CD4-positive, alpha-beta T cell treated with Interferon gamma for 1 hour (primary cell): ENCODE measurements at regions not wholly inside any gene's neighbourhood (a gene's known extent, or its start where the extent isn't known, plus 50 kb on each side); places are given as distances from the start of the nearest gene placed in this dataset.
A peak's percentile ranks its signal among the peaks of the same experiment; 100 is the strongest.
"Not testable (repeated sequence)": the region's sequence is repeated elsewhere in the genome, so short reads cannot be mapped to it uniquely, and the experiment has no call there.

Experiments
- DNase-seq: peaks from one replicate; pipeline ENCODE4 v3.0.0-alpha.2; 2020

DNA sequence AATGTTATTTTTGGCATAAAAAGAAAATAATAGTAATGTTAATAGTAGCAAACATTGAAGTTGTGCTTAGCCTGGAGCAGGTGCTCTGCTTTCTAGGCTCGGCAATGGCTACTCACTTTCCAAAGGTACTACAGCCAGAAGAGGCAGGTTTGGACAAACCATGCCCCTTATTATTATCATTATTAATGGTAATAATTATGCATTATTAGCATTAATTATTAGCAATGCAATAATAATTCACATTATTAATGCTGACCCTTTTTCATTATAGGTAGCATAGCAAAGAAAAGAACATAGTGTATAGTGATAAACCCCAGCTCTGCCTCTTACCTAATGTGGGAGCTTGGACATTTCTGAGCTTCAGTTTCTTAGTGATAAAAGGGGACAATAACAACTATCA, 171.4 kb downstream of the EDEM1 start:
- DNase-seq = no peak

DNA sequence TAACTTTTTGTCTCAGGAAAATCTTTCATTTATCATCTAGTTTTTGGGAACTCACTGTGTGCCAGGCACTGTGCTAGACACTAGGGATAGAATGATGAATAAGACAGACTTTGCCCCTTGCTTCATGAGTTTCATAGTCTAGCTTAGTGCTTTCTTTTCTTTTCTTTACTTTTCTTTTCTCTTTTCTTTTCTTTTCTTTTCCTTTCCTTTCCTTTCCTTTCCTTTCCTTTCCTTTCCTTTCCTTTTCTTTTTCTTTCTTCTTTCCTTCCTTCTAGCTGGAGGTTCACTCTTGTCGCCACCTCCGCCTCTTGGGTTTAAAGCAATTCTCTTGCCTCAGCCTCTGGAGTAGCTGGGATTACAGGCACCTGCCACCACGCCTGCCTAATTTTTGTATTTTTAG, 172.9 kb downstream of the EDEM1 start:
- DNase-seq = no peak

DNA sequence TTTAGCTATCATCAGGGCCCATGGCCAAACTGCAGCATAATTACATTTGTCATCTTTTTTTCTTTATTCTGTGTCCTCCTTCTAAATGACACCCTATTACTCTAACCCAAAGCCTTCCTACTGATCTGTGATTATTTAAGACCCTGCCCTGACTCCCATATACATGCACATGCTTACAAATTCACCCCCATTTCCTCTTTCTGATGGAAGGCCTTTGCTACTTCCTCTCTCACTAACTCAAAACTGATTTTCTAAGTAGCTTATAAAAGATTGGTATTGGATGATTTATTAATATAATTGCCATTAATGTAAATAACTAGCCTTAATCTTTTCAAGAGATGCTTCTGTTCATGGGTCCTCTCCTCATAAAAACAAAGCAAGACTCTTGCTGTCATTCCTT, 179.2 kb downstream of the EDEM1 start:
- DNase-seq = no peak

DNA sequence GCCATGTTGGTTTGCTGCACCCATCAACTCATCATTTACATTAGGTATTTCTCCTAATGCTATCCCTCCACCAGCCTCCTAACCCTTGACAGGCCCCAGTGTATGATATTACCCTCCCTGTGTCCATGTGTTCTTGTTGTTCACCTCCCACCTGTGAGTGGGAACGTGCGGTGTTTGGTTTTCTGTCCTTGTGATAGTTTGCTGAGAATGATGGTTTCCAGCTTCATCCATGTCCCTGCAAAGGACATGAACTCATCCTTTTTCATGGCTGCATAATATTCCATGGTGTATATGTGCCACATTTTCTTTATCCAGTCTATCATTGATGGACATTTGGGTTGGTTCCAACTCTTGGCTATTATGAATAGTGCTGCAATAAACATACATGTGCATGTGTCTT, 184.0 kb downstream of the EDEM1 start:
- DNase-seq = not testable (repeated sequence)

DNA sequence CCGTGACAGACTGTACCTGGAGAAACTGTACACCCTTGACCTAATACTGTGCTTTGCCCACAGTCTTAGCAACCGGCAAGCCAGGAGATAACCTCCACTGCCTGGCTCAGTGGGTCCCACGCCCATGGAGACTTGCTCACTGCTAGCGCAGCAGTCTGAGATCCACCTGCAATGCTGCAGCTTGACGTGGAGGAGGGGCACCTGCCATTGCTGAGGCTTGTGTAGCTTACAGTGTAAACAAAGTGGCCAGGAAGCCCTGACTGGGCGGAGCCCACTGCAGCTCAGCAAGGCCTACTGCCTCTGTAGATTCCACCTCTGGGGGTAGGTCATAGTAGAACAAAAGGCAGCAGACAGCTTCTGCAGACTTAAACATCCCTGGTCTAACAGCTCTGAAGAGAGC, 189.3 kb downstream of the EDEM1 start:
- peak; percentile 23 for DNase-seq

DNA sequence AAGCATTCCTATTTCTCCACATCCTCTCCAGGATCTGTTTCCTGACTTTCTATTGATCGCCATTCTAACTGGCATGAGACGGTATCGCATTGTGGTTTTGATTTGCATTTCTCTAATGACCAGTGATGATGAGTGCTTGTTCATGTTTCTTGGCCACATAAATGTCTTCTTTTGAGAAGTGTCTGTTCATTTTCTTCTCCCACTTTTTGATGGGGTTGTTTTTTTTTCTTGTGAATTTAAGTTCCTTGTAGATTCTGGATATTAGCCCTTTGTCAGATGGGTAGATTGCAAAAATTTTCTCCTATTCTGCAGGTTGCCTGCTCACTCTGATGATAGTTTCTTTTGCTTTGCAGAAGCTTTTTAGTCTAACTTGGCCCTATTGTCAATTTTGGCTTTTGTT, 191.8 kb downstream of the EDEM1 start:
- not testable (repeated sequence) for DNase-seq

DNA sequence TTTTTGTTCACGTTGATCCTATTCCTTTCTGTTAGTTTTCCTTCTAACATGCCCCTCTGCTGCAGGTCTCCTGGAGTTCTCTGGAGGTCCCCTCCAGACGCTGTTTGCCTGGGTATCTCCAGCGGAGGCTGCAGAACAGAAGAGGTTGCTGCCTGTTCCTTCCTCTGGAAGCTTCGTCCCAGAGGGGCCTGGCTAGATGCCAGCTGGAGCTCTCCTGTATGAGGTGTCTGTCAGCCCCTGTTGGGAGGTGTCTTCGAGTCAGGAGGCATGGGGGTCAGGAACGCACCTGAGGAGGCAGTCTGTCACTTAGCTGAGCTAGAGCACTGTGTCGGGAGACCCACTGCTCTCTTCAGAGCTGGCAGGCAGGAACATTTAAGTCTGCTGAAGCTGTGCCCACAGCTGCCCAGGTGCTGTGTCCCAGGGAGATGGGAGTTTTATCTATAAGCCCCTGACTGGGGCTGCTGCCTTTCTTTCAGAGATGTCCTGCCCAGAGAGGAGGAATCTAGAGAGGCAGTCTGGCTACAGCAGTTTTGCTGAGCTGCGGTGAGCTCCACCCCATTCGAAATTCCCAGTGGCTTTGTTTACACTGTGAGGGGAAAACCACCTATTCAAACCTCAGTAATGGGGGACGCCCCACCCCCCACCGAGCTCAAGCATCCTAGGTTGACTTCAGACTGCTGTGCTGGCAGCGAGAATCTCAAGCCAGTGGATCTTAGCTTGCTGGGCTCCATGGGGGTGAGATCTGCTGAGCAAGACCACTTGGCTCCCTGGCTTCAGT, 196.2 kb downstream of the EDEM1 start:
- DNase-seq = not testable (repeated sequence)

DNA sequence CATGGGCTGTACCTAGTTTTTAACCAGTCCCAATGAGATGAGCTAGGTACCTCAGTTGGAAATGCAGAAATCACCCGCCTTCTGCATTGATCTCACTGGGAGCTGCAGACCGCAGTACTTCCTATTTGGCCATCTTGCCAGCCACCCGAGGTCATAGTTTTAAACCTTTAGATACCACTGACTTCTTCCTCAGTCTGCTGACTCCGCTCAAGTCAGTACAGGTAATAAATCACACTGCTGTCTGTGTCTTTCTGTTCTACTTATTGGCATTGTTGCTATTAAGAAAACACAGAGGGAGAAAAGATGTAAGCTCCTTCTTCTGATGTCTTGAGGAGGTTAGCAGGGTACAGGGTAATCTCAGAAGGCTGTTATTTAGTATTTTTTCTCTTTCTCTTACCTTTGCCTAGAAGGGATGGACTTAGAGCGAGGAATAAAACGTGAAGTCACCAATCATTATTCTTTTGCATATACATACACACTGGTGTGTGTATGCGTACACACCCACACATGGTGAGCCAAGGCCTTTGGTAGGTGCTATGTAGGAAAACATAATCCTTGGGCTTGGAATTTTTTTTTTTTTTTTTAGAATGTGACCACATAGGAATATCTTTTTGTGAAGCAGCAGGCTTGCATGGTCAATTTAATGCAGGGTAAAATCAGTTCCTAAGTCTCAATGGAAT, 197.2 kb downstream of the EDEM1 start:
- no peak for DNase-seq

DNA sequence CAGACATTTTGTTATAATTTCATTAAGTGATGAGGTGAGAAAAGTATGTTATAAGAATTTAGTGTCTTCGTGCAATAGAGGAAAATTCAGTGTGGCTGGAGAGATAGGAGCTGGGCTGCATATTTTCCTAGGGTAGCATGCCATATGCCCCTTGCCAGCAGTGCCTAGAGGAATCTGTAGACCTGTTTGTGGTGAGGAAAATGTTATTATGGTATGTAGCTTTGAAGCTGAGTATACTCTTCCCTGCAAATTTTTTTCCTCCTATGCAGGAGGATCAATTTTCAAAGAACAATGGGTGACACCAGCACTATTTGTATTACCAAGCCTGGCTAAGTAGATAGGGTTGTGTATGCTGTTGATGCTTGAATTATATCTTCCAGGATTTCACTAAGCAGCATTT, 200.6 kb downstream of the EDEM1 start:
- no peak for DNase-seq

DNA sequence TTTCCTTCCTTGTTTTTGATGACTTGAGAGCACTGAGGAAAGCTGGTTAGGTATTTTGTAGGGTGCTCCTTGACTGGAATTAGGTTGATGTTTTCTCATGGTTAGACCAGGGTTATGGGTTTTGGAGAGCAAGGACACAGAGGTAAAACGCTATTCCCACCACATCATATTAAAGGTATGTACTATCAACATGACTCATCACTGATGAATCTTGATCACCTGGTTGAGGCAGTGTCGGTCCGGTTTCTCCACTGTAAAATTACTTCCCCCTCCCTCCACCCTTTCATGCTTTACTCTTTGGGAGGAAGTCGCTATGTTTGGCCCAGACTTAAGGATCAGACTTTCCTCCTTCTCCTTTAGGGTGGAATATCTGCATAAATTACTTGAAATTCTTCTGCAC, 201.6 kb downstream of the EDEM1 start:
- DNase-seq = no peak

DNA sequence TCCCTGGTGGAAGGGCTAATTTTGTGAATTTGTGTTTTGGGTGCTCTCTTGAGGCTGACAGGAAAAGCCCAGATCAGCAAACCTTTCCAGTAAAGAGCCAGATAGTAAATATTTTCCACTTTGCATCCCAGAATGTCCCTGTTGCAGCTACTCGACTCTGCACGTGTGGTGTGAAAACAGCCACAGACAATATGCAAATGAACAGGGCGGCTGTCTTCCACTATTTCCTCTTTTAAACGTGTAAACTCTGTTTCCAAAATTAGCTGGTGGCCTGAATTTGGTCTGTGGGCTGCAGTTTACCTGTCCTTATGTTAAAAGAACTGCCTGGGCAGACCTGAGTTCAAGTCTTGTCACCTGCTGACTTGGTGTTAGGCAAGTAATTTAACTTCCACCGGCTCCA, 202.7 kb downstream of the EDEM1 start:
- DNase-seq = no peak

DNA sequence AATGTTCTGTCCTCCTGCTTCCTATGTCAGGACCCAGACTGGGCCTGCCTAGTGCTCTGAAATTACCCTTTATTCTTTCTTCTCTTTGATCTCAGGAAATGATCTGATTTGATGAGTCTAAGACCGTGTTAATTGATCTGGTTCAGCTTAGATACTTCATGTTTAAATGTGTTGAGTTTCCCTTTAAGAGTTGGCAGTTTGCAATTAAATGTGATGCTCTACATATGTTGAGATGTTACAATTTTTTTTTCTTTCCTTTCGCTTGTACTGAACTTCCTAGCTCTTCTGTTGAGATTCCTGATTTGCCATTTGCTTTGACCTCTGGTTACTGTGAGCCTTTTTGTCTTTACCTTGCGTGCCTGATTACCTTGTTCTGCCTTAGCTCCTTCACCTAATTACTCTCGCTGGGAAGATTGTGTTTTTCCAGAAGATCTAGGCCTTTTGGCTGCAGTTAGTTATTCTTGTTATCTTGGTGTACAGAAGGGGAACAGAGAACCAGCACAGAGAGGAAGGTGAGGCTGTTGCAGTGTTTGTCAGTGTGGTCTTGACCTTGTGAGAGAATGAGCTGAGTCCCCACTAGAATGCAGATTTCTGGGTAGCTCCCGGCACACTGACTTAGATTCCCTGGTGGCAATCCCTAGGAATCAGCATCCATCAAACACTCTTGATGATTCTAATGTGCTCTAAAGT, 203.6 kb downstream of the EDEM1 start:
- DNase-seq = no peak

DNA sequence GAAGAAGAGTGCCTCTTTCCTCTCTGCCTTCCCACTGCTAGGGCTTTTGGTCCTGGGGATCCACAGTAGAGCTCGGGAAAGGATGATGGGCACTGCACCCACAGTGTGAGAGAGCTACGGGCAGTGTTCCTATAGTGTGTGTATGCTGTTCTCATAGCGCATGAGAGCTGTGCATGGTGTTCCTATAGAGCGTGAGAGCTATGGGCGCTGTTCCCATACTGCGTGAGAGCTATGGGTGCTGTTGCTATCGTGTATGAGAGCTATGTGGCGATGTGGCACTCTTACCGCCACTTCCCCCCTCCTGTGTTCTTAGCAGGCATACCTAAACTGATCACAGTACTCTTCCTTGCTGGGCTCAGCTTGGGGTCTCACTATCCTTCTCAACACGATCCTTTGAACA, 213.5 kb downstream of the EDEM1 start:
- no peak for DNase-seq

DNA sequence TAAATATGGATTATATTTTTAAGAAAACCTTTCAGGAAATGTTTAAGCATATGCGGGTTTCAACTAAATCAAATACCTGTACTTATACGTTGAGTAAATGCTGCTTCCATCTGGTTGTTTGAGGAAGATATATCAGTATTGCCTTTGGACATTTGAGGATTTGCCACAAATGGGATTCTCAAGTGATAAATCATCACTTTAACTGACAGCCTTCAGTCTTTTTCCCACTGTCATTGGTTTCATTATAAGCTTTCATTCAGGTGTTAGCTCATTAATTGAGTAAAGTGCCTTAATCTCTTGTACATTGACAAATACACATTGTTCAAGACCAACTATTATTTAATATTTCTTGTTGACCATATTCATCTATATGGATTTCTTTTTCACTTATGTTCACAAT, 217.2 kb downstream of the EDEM1 start:
- DNase-seq = no peak

DNA sequence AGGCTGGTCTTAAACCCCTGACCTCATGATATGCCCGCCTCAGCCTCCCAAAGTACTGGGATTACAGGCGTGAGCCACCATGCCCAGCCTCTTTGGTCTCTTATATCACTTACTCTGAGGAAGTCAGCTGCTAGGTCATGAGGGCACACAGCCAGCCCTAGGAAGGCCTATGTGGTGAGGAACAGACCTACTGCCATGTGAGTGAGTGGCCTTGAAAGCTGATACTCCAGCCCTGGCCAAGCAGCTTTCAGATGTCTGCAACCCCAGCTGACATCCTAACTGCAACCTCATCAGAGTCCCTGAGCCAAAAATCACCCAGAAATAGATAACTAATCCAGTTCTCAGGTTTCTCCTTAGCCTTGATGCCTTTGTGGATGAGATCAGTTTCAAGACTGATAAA, 224.3 kb downstream of the EDEM1 start:
- no peak for DNase-seq

DNA sequence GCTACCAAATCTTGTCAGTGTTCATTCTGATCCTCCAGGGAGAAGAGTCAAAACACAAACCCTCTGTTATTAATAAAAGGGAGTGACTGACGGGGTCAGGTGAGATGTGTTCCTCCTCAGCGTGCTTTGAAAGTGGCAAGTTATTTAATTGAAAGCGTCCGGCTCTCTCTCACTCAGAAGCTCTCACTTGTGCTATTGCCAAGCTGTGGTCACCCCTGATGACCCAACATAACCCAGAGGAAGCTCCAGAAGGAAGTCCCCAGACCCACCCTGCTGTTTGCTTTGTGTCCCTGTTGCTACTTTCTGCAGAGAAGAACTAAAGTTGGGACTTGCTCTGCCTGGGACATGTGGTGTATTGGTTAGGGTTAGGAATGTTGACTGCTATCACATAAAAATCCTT, 235.6 kb downstream of the EDEM1 start:
- DNase-seq = peak; percentile 11

DNA sequence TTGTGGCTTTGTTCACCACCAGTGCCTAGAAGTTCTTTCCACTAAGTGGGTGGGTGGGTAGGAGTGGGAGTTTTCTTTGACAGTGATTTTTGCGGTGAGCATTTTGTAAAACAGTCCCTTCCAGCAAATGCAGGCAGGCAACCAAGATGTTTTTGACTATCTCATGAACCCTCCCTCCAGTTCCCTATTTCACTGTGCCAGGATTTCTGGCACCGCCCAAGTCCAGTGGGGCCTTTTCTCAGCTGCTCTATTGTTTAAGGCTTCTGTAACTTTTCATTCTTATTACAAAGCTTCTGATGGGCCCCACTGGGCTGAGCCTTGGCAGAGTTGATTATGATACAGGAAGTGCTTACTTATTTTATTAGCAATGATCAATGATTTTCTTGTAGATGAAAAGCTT, 236.0 kb downstream of the EDEM1 start:
- no peak for DNase-seq

DNA sequence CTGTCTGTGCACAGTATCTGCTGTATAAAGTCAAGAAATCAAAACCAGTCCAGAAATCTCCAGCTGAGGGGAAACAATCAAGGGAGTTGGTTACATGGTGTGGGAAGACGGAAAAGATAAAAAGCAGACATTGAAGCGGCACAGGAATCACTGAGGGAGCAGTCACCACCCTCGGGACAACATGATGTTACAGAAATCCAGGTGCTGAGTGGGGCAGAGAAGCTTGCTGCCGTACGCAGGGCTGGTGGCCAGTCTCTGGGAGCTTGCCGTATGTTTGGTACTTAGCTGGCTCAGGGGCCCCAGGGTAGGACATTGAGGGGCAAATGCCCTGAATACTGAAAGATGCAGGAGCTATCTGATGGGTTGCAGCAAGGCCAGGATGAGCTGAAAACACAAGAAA, 237.9 kb downstream of the EDEM1 start:
- DNase-seq = no peak

DNA sequence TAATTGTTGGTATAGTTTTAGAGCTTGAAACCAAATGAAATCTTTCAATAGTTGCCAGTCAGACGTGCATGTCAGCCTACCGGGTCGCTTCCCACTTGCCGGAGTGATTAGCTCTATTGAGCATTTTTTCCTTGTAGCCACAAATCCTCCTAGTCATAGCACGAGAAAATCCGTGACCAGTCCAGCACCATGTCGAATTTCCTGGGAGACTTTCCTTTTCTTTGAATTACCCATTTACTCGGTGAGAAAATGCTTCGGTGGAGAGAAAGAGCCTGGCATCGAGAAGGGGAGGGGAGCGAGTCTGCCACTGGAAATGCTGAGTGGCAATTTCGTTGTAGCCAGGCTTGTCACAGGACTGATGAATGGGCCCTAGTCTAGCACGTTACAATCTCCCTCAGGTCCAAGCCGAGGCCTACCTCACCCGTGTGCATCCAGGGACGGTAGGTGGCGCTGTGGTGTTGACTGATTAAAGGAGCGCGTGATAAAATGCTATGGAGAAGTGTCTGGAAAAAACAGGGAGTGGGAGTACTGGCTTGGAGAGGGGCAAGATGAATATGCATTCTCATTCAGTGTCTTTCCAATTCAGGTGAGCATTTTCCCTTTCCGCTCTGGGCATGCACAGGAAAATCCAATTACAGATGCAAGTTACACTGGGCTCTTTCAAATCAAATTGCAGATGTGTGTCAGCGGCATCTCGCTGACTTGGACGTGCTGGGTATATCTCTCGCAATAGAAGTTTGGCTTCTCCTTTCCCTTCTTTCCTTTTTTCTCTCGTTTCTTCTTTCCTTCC, 238.8 kb downstream of the EDEM1 start:
- DNase-seq = peak; percentile 38

DNA sequence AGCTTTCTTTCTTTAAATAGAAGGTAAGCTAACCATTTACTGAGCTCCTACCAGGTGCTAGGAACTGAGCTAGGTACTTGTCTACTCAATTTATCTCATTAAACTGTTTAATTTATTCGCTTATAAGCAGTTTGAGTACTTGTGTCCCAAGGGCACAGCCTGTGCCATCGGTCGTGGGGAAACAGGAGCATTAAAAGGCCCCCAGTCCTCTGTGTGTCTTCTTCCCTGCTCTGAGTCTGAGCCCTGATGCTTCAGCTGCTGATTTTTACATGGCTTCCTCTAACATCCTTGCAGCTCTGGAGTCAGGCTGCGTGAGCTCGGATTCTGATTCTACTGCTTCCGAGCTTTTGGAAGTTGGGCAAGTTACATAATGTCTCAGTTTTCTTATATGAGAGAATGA, 239.5 kb downstream of the EDEM1 start:
- no peak for DNase-seq

DNA sequence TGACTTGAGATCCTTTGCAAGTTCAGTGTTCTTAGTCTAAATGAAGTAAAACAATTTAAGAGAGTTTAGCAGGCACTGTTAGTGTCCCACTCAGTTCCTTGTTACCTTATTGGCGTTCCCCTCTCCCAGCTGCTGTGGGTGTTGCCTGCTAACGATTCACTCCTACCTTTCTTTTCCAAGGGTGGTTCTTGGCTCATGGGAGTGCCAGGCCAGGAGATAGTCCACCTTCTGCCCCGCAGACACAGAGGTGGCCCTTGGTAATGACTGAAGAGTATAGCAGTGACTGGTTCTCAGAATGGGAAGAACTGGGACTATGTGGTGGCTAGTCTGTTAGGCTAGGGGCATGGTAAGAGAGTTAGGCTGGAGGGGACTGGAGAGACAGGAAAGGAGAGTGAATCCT, 240.4 kb downstream of the EDEM1 start:
- DNase-seq = no peak

DNA sequence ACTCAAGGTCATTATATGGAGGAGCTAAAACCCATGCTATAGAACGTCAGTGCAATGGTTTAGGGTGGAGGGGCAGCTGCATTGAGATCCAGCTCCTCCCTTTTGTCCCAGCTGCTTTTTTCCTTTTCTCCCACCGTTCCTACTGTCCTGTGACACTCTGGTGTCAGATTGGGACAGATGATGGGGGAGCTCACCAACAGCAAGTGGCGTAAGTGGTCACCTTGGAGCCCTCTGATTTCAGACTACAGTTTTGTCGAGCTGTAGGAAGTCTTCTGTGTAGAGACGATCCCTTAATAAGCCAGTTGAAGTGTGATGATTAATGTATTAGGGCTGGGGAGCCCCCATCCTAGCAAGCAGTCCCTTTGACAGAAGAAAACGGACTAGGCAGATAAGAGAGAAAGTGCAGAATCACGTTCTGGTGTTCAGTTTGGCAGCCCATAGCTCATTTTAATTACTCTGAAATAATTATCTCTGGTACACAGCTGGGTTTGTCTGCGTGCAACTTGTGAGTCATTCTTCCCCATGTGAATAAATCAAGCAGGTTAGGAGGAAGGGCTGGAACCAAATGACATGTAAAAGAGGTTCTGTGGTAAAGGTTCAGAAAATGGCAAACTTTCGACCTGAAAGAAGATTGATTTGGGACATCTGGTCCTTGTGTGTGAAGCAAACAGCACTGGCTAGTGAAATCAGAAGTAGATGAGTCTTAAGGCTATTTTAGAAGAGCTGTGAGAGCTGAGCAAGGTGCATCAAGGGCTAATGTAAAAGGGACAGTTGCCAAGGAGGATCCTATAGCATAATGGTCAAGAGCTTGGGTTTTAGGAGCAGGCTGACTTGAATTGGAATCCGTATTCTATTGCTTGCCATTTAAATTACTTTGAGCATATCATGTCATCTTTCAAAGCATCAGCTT, 241.4 kb downstream of the EDEM1 start:
- no peak for DNase-seq
